H9 (cell line): ENCODE measurements at regions not wholly inside any gene's neighbourhood (a gene's known extent, or its start where the extent isn't known, plus 50 kb on each side); places are given as distances from the start of the nearest gene placed in this dataset.

Source experiments
- DNase-seq: peaks from one replicate; pipeline ENCODE4 v3.0.0-alpha.2; 2017
- H2AFZ ChIP-seq: one replicate; pipeline ENCODE4 v1.6.1; 2013; ENCODE audit warnings: mild to moderate bottlenecking, low read length, control low read depth, moderate library complexity
- H2AK5ac ChIP-seq: 2 replicates; pipeline ENCODE4 v1.6.1; 2013; ENCODE audit warnings: low read length, control low read depth, mixed read lengths; ENCODE audit not compliant: insufficient read length
- H2BK120ac ChIP-seq: one replicate; pipeline ENCODE4 v1.6.1; 2013; ENCODE audit warnings: low read depth, mild to moderate bottlenecking, low read length, control low read depth, inconsistent platforms; ENCODE audit not compliant: poor library complexity, severe bottlenecking
- H2BK12ac ChIP-seq: 2 replicates; pipeline ENCODE4 v1.6.1; 2013; ENCODE audit warnings: low read length, control low read depth, mixed read lengths, low read depth; ENCODE audit not compliant: insufficient read length
- H2BK15ac ChIP-seq: 2 replicates; pipeline ENCODE4 v1.6.1; 2013; ENCODE audit warnings: low read depth, low read length, control low read depth
- H2BK20ac ChIP-seq: one replicate; pipeline ENCODE4 v1.6.1; 2013; ENCODE audit warnings: low read depth, mild to moderate bottlenecking, low read length, control low read depth, inconsistent platforms; ENCODE audit not compliant: poor library complexity, severe bottlenecking
- H2BK5ac ChIP-seq: 2 replicates; pipeline ENCODE4 v1.6.1; 2013; ENCODE audit warnings: low read length, control low read depth, mixed read lengths; ENCODE audit not compliant: insufficient read length
- H3K14ac ChIP-seq: 2 replicates; pipeline ENCODE4 v1.6.1; 2013; ENCODE audit warnings: low read length, control low read depth; ENCODE audit not compliant: insufficient read depth
- H3K18ac ChIP-seq: 2 replicates; pipeline ENCODE4 v1.6.1; 2013; ENCODE audit warnings: low read depth, mild to moderate bottlenecking, mixed read lengths, low read length, control low read depth; ENCODE audit not compliant: insufficient read length
- H3K23ac ChIP-seq: 2 replicates; pipeline ENCODE4 v1.6.1; 2013; ENCODE audit warnings: low read length, control low read depth, mixed read lengths, low read depth; ENCODE audit not compliant: insufficient read length
- H3K23me2 ChIP-seq: 2 replicates; pipeline ENCODE4 v1.6.1; 2013; ENCODE audit warnings: low read depth, mild to moderate bottlenecking, mixed read lengths, low read length, control low read depth; ENCODE audit not compliant: insufficient read length, poor library complexity, severe bottlenecking
- H3K27ac ChIP-seq: 2 replicates; pipeline ENCODE4 v1.5.1; 2013; ENCODE audit warnings: low read length, control low read depth, mixed read lengths, low read depth; ENCODE audit not compliant: insufficient read length
- H3K27me3 ChIP-seq: 2 replicates; pipeline ENCODE4 v1.6.1; 2013; ENCODE audit warnings: low read length, control low read depth, inconsistent platforms; ENCODE audit not compliant: insufficient read depth
- H3K4ac ChIP-seq: 2 replicates; pipeline ENCODE4 v1.6.1; 2013; ENCODE audit warnings: low read depth, mild to moderate bottlenecking, control low read depth, inconsistent platforms, low read length, moderate library complexity
- H3K4me1 ChIP-seq: 2 replicates; pipeline ENCODE4 v1.6.1; 2013; ENCODE audit warnings: low read length, control low read depth, inconsistent platforms; ENCODE audit not compliant: insufficient read depth
- H3K4me2 ChIP-seq: 2 replicates; pipeline ENCODE4 v1.6.1; 2013; ENCODE audit warnings: low read length, control low read depth, mixed read lengths; ENCODE audit not compliant: insufficient read length, insufficient read depth
- H3K56ac ChIP-seq: 2 replicates; pipeline ENCODE4 v1.6.1; 2013; ENCODE audit warnings: low read depth, mild to moderate bottlenecking, mixed read lengths, low read length, control low read depth; ENCODE audit not compliant: insufficient read length
- H3K79me1 ChIP-seq: 2 replicates; pipeline ENCODE4 v1.6.1; 2013; ENCODE audit warnings: low read depth, mild to moderate bottlenecking, moderate library complexity, low read length, control low read depth, inconsistent platforms; ENCODE audit not compliant: insufficient read depth, poor library complexity, severe bottlenecking
- H3K79me2 ChIP-seq: 2 replicates; pipeline ENCODE4 v1.6.1; 2013; ENCODE audit warnings: low read length, control low read depth, inconsistent platforms; ENCODE audit not compliant: insufficient read depth
- H3K9ac ChIP-seq: 2 replicates; pipeline ENCODE4 v1.6.1; 2013; ENCODE audit warnings: low read length, control low read depth, mixed read lengths; ENCODE audit not compliant: insufficient read length; ENCODE audit errors: extremely low read depth
- H3K9me3 ChIP-seq: one replicate; pipeline ENCODE4 v1.6.1; 2013; ENCODE audit warnings: low read depth, low read length, inconsistent platforms; ENCODE audit not compliant: control insufficient read depth
- H3T11ph ChIP-seq: one replicate; pipeline ENCODE4 v1.6.1; 2013; ENCODE audit warnings: mild to moderate bottlenecking, low read length, control low read depth, inconsistent platforms
- H4K20me1 ChIP-seq: one replicate; pipeline ENCODE4 v1.6.1; 2013; ENCODE audit not compliant: control insufficient read depth, insufficient read length, insufficient read depth
- H4K5ac ChIP-seq: 2 replicates; pipeline ENCODE4 v1.6.1; 2013; ENCODE audit warnings: low read depth, mild to moderate bottlenecking, mixed read lengths, low read length, control low read depth; ENCODE audit not compliant: insufficient read length
- H4K8ac ChIP-seq: replicated peaks from 2 replicates; pipeline ENCODE4 v1.6.1; 2013; ENCODE audit warnings: low read length, control low read depth, mixed read lengths, low read depth; ENCODE audit not compliant: insufficient read length
- H4K91ac ChIP-seq: 2 replicates; pipeline ENCODE4 v1.6.1; 2013; ENCODE audit warnings: low read depth, mild to moderate bottlenecking, moderate library complexity, mixed read lengths, low read length, control low read depth; ENCODE audit not compliant: insufficient read length
- H3K27ac Mint-ChIP-seq, 3 experiments: 2 replicates in 2 of 3; 3 replicates in 1 of 3; pipeline ENCODE4 v1.8.0; 2020 to 2021; ENCODE audit warnings: mixed read lengths in 3 of 3, mild to moderate bottlenecking in 1 of 3, moderate library complexity in 1 of 3
- H3K27me3 Mint-ChIP-seq: 2 replicates; pipeline ENCODE4 v1.8.0; 2021; ENCODE audit warnings: low read depth, mild to moderate bottlenecking, moderate library complexity, mixed read lengths
- H3K36me3 Mint-ChIP-seq, 3 experiments: 2 replicates in 2 of 3; 3 replicates in 1 of 3; pipeline ENCODE4 v1.8.0; 2020 to 2021; ENCODE audit warnings: low read depth in 3 of 3, mixed read lengths in 3 of 3; ENCODE audit not compliant: insufficient read depth in 1 of 3
- H3K4me1 Mint-ChIP-seq, 2 experiments: 2 replicates each; pipeline ENCODE4 v1.8.0; 2020; ENCODE audit warnings: mixed read lengths in 2 of 2
- H3K4me3 Mint-ChIP-seq, 2 experiments: 2 replicates in 1 of 2; 3 replicates in 1 of 2; pipeline ENCODE4 v1.8.0; 2020 to 2021; ENCODE audit warnings: mild to moderate bottlenecking in 2 of 2, mixed read lengths in 2 of 2, moderate library complexity in 1 of 2
- H3K9me3 Mint-ChIP-seq, 2 experiments: 2 replicates in 1 of 2; 3 replicates in 1 of 2; pipeline ENCODE4 v1.8.0; 2020; ENCODE audit warnings: mild to moderate bottlenecking in 2 of 2, mixed read lengths in 2 of 2, moderate library complexity in 1 of 2
- WGBS: extraction: QIAGEN DNeasy Blood & Tissue Kit; methylation state at CpG from one replicate; pipeline ENCODE4 v1.1.7; 2013; ENCODE audit warnings: missing lambda C conversion rate, low lambda C conversion rate, mixed read lengths; ENCODE audit not compliant: insufficient read length; ENCODE audit errors: extremely low coverage; 5-methylcytosine and 5-hydroxymethylcytosine counted together
- TF ChIP-seq, protein P1 (sequence below): fragments of 200-600 bp; sonication (generic); conservative IDR thresholded peaks from 3 replicates; pipeline ENCODE4 v1.8.0; 2021; ENCODE audit warnings: antibody characterized with exemption, mild to moderate bottlenecking

DNA sequence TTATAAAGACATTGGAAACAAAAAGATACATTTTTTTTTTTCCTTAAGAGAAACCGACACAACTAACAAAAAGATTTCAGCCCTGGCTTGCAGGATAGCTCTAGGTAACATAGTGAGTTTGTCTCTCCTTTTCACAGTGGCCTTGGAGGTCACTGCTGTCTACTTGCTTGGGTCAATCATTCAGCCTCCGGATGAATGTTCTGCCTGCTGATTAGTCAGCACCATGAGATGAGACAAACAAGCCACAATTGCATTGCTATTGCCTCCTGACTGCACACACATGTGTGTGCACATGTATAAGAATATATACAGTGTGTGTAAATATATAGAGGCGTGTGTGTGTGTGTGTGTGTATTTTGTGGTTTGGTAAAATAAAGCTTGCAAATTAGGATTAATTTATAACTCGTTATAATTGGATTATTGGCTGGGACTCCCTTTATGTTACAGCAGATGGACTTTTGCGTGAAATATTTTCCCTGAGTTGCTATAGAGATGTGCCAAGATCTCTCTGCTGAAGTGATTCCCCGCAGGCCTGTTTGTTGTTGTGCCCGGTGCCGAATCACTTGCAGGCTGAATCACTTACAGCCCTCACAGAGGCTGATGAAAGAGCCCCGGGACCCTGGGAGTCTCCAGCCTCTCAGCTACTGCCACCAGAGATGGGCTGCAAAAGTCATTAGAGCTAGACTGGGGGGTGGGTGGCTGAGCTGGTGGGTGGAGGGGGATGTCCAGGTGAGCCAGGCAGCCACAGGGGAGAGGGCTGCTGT lies 161.2 kb downstream of the FGF18 start:
- H2BK5ac ChIP-seq: no peak overlapping the region
- H2BK120ac ChIP-seq: no peak overlapping the region
- no peak overlapping the region for H4K91ac ChIP-seq
- 100% methylated on average over 1 of the region's 9 CpGs for WGBS
- no peaks in the 10 kb centered on the region; a peak in 1 of 7 replicates for H3K36me3 Mint-ChIP-seq
- TF ChIP-seq, protein P1, sequence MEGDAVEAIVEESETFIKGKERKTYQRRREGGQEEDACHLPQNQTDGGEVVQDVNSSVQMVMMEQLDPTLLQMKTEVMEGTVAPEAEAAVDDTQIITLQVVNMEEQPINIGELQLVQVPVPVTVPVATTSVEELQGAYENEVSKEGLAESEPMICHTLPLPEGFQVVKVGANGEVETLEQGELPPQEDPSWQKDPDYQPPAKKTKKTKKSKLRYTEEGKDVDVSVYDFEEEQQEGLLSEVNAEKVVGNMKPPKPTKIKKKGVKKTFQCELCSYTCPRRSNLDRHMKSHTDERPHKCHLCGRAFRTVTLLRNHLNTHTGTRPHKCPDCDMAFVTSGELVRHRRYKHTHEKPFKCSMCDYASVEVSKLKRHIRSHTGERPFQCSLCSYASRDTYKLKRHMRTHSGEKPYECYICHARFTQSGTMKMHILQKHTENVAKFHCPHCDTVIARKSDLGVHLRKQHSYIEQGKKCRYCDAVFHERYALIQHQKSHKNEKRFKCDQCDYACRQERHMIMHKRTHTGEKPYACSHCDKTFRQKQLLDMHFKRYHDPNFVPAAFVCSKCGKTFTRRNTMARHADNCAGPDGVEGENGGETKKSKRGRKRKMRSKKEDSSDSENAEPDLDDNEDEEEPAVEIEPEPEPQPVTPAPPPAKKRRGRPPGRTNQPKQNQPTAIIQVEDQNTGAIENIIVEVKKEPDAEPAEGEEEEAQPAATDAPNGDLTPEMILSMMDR: no peak
- H4K8ac ChIP-seq: no peak overlapping the region
- H3K14ac ChIP-seq: no peak overlapping the region
- DNase-seq: no peak
- no peak overlapping the region for H3K27ac Mint-ChIP-seq
- H3K4me2 ChIP-seq: no peak overlapping the region
- H3K9ac ChIP-seq: no peak overlapping the region
- H2BK20ac ChIP-seq: no peak overlapping the region
- no peaks in the 10 kb centered on the region for H3K79me1 ChIP-seq
- no peak overlapping the region for H3K4me3 Mint-ChIP-seq
- H4K20me1 ChIP-seq: no peaks in the 10 kb centered on the region
- no peak overlapping the region for H3K4ac ChIP-seq
- H3K23ac ChIP-seq: no peak overlapping the region
- H3K27me3 ChIP-seq: no peaks in the 10 kb centered on the region
- H3K56ac ChIP-seq: no peak overlapping the region
- H3K23me2 ChIP-seq: no peaks in the 10 kb centered on the region
- H3K4me1 Mint-ChIP-seq: peaks cover 11 to 14% of the 10 kb centered on the region in 2 experiments
- peaks cover 6% of the 10 kb centered on the region in 2 experiments; a peak in 2 of 5 replicates for H3K9me3 Mint-ChIP-seq
- H3T11ph ChIP-seq: no peak overlapping the region
- H2BK15ac ChIP-seq: no peak overlapping the region
- H3K27me3 Mint-ChIP-seq: peaks cover under 1% of the 10 kb centered on the region
- no peak overlapping the region for H2BK12ac ChIP-seq
- H2AK5ac ChIP-seq: no peak overlapping the region
- H4K5ac ChIP-seq: no peak overlapping the region
- H3K9me3 ChIP-seq: no peaks in the 10 kb centered on the region
- no peak overlapping the region for H3K27ac ChIP-seq
- 0 out of 2 replicates have a peak, but pooled peaks cover 1% of the 10 kb centered on the region for H3K4me1 ChIP-seq
- no peak overlapping the region for H3K18ac ChIP-seq
- H2AFZ ChIP-seq: no peak overlapping the region
- no peaks in the 10 kb centered on the region for H3K79me2 ChIP-seq
